Kidney glomerular epithelial cell (primary cell): ENCODE measurements at regions not wholly inside any gene's neighbourhood (a gene's known extent, or its start where the extent isn't known, plus 50 kb on each side); places are given as distances from the start of the nearest gene placed in this dataset.

Experiments
- DNase-seq: peaks from one replicate; lab custom pipeline; 2025; lab: John Stamatoyannopoulos, UW

DNA sequence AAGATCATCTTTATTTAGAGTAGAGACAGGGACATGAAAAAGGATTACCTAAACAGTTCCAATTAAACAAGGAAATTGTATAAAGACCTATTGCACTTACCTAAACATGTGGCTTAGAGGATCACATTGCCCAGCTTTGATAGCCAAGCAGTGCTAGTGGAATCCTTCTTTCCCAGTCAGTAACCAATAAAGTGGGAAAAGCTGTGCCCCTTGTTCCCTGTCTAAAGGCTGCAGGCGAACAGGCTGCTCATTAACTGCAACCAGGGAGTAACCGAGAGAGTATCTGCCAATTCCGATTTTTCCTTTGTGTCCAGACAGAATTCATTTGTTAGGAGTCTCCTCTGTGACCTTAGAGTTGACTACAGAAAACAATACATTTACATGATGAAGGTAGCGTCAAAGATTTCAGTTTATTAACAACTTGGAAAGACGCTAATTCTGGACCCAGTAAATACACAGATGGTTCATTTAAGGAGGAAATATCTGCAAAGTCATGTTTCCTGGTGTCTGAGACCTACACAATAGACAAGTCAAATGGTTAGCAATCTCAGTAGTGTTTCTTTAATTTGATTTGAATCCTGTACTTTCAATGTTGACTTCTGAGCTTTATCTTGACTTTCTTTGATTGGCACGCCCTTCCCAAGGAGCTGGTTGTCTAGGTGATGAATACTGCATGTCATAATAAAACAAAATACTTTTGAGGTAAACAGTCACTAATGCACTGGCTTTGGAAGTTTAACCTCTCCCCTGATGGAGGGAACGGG, 57.3 kb upstream of the MET start:
- DNase-seq: no peak

DNA sequence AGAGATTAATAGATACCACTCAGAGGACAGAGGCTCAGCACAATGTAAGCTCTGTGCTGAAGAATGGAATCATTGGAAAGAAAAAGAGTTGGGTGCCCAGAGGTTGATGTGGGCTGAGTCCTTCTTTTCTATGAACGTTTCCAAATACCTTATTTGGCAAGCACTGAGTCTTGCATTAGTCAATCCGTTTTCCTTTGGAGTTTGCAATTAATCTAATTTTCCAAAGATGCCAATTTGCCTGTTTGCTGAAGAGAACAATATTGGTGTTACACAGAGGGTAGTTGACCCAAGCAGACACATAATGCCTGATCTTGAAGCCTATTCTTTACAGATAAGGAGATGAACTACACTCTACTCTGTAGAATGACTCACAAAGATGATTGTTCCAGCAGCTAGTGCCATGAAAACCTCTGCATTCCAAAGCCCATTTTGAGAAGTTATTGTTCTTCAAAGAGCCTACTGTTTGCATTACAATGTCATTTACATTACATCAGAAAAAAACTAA, 55.4 kb upstream of the MET start:
- peak; percentile 40 for DNase-seq

DNA sequence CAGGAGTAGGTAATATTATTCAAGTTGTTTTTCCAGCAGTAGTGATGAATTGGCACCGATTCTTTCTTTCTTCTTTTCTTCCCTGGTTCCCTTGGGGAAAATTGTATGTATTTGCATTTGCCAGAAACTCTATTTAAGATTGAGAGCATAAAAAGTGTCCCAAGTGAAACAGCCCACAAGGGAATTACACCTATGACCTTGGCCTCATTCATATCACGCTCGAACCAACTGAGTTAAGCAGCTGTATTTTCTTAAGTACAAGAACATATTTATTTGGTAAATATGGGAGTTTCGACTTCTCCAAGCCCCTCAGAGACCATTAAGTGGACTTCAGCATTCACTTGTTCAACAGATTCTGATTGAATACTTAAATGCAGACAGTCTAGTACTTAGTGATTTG, 54.1 kb upstream of the MET start:
- no peak for DNase-seq

DNA sequence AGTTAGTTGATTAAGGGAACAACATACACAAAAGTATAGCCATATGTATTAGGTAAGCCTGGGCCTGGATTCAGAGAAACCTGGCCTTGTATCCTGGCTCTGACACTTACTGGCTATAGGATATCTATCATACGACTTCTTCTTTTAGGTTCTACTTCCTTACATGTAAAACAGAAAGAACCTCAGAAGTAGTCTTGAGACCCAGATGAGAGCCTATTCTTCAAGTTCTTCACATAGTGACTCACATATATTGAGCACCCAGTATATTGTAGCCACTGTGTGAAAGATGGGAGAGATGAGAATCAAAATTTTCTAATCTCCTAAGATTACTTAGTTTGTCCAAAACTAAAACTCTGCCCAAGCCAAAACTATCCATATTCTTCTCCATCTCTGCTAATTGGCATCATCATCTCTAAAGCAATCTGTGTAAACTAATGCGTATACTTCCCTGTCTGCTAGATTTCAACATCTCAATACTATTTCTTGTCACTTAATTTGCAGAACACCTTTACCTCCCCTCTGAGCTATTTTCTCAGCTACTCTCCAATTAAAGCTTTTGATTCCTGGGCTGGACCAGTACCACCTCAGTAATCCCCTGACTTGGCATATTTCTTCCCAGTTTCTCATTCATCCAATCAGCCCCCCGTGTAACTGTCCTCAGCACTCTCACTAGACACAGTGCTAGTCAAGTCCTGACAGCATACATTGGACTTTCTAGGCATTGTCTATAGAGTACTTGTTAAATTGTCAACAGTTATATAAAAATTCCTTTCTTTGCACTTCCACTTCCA, 53.5 kb upstream of the MET start:
- DNase-seq: no peak

DNA sequence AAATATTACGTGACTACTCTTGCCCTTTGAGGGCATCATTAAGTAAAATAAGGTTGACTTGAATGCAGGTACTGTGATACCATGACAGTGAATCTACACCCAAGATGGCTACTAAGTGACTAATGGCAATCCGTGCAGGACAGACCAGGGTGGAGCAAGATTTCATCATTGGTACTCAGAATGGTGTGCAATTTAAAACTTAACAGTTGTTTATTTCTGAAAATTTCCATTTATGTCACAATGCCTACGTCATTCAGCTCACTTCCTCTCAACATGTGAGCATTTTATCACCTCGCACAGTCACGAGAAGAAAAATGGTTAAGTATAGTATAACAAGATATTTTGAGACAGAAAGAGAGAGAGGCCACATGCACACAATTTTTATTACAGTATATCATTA, 50.3 kb upstream of the MET start:
- no peak for DNase-seq
